H9 (cell line): ENCODE measurements at regions not wholly inside any gene's neighbourhood (a gene's known extent, or its start where the extent isn't known, plus 50 kb on each side); places are given as distances from the start of the nearest gene placed in this dataset.

Experiments
- DNase-seq: peaks from one replicate; pipeline ENCODE4 v3.0.0-alpha.2; 2017
- H2AFZ ChIP-seq: one replicate; pipeline ENCODE4 v1.6.1; 2013; ENCODE audit warnings: mild to moderate bottlenecking, low read length, control low read depth, moderate library complexity
- H2AK5ac ChIP-seq: 2 replicates; pipeline ENCODE4 v1.6.1; 2013; ENCODE audit warnings: low read length, control low read depth, mixed read lengths; ENCODE audit not compliant: insufficient read length
- H2BK120ac ChIP-seq: one replicate; pipeline ENCODE4 v1.6.1; 2013; ENCODE audit warnings: low read depth, mild to moderate bottlenecking, low read length, control low read depth, inconsistent platforms; ENCODE audit not compliant: poor library complexity, severe bottlenecking
- H2BK12ac ChIP-seq: 2 replicates; pipeline ENCODE4 v1.6.1; 2013; ENCODE audit warnings: low read length, control low read depth, mixed read lengths, low read depth; ENCODE audit not compliant: insufficient read length
- H2BK15ac ChIP-seq: 2 replicates; pipeline ENCODE4 v1.6.1; 2013; ENCODE audit warnings: low read depth, low read length, control low read depth
- H2BK20ac ChIP-seq: one replicate; pipeline ENCODE4 v1.6.1; 2013; ENCODE audit warnings: low read depth, mild to moderate bottlenecking, low read length, control low read depth, inconsistent platforms; ENCODE audit not compliant: poor library complexity, severe bottlenecking
- H2BK5ac ChIP-seq: 2 replicates; pipeline ENCODE4 v1.6.1; 2013; ENCODE audit warnings: low read length, control low read depth, mixed read lengths; ENCODE audit not compliant: insufficient read length
- H3K14ac ChIP-seq: 2 replicates; pipeline ENCODE4 v1.6.1; 2013; ENCODE audit warnings: low read length, control low read depth; ENCODE audit not compliant: insufficient read depth
- H3K18ac ChIP-seq: 2 replicates; pipeline ENCODE4 v1.6.1; 2013; ENCODE audit warnings: low read depth, mild to moderate bottlenecking, mixed read lengths, low read length, control low read depth; ENCODE audit not compliant: insufficient read length
- H3K23ac ChIP-seq: 2 replicates; pipeline ENCODE4 v1.6.1; 2013; ENCODE audit warnings: low read length, control low read depth, mixed read lengths, low read depth; ENCODE audit not compliant: insufficient read length
- H3K23me2 ChIP-seq: 2 replicates; pipeline ENCODE4 v1.6.1; 2013; ENCODE audit warnings: low read depth, mild to moderate bottlenecking, mixed read lengths, low read length, control low read depth; ENCODE audit not compliant: insufficient read length, poor library complexity, severe bottlenecking
- H3K27ac ChIP-seq: 2 replicates; pipeline ENCODE4 v1.5.1; 2013; ENCODE audit warnings: low read length, control low read depth, mixed read lengths, low read depth; ENCODE audit not compliant: insufficient read length
- H3K27me3 ChIP-seq: 2 replicates; pipeline ENCODE4 v1.6.1; 2013; ENCODE audit warnings: low read length, control low read depth, inconsistent platforms; ENCODE audit not compliant: insufficient read depth
- H3K4ac ChIP-seq: 2 replicates; pipeline ENCODE4 v1.6.1; 2013; ENCODE audit warnings: low read depth, mild to moderate bottlenecking, control low read depth, inconsistent platforms, low read length, moderate library complexity
- H3K4me1 ChIP-seq: 2 replicates; pipeline ENCODE4 v1.6.1; 2013; ENCODE audit warnings: low read length, control low read depth, inconsistent platforms; ENCODE audit not compliant: insufficient read depth
- H3K4me2 ChIP-seq: 2 replicates; pipeline ENCODE4 v1.6.1; 2013; ENCODE audit warnings: low read length, control low read depth, mixed read lengths; ENCODE audit not compliant: insufficient read length, insufficient read depth
- H3K56ac ChIP-seq: 2 replicates; pipeline ENCODE4 v1.6.1; 2013; ENCODE audit warnings: low read depth, mild to moderate bottlenecking, mixed read lengths, low read length, control low read depth; ENCODE audit not compliant: insufficient read length
- H3K79me1 ChIP-seq: 2 replicates; pipeline ENCODE4 v1.6.1; 2013; ENCODE audit warnings: low read depth, mild to moderate bottlenecking, moderate library complexity, low read length, control low read depth, inconsistent platforms; ENCODE audit not compliant: insufficient read depth, poor library complexity, severe bottlenecking
- H3K79me2 ChIP-seq: 2 replicates; pipeline ENCODE4 v1.6.1; 2013; ENCODE audit warnings: low read length, control low read depth, inconsistent platforms; ENCODE audit not compliant: insufficient read depth
- H3K9ac ChIP-seq: 2 replicates; pipeline ENCODE4 v1.6.1; 2013; ENCODE audit warnings: low read length, control low read depth, mixed read lengths; ENCODE audit not compliant: insufficient read length; ENCODE audit errors: extremely low read depth
- H3K9me3 ChIP-seq: one replicate; pipeline ENCODE4 v1.6.1; 2013; ENCODE audit warnings: low read depth, low read length, inconsistent platforms; ENCODE audit not compliant: control insufficient read depth
- H3T11ph ChIP-seq: one replicate; pipeline ENCODE4 v1.6.1; 2013; ENCODE audit warnings: mild to moderate bottlenecking, low read length, control low read depth, inconsistent platforms
- H4K20me1 ChIP-seq: one replicate; pipeline ENCODE4 v1.6.1; 2013; ENCODE audit not compliant: control insufficient read depth, insufficient read length, insufficient read depth
- H4K5ac ChIP-seq: 2 replicates; pipeline ENCODE4 v1.6.1; 2013; ENCODE audit warnings: low read depth, mild to moderate bottlenecking, mixed read lengths, low read length, control low read depth; ENCODE audit not compliant: insufficient read length
- H4K8ac ChIP-seq: replicated peaks from 2 replicates; pipeline ENCODE4 v1.6.1; 2013; ENCODE audit warnings: low read length, control low read depth, mixed read lengths, low read depth; ENCODE audit not compliant: insufficient read length
- H4K91ac ChIP-seq: 2 replicates; pipeline ENCODE4 v1.6.1; 2013; ENCODE audit warnings: low read depth, mild to moderate bottlenecking, moderate library complexity, mixed read lengths, low read length, control low read depth; ENCODE audit not compliant: insufficient read length
- H3K27ac Mint-ChIP-seq, 3 experiments: 2 replicates in 2 of 3; 3 replicates in 1 of 3; pipeline ENCODE4 v1.8.0; 2020 to 2021; ENCODE audit warnings: mixed read lengths in 3 of 3, mild to moderate bottlenecking in 1 of 3, moderate library complexity in 1 of 3
- H3K27me3 Mint-ChIP-seq: 2 replicates; pipeline ENCODE4 v1.8.0; 2021; ENCODE audit warnings: low read depth, mild to moderate bottlenecking, moderate library complexity, mixed read lengths
- H3K36me3 Mint-ChIP-seq, 3 experiments: 2 replicates in 2 of 3; 3 replicates in 1 of 3; pipeline ENCODE4 v1.8.0; 2020 to 2021; ENCODE audit warnings: low read depth in 3 of 3, mixed read lengths in 3 of 3; ENCODE audit not compliant: insufficient read depth in 1 of 3
- H3K4me1 Mint-ChIP-seq, 2 experiments: 2 replicates each; pipeline ENCODE4 v1.8.0; 2020; ENCODE audit warnings: mixed read lengths in 2 of 2
- H3K4me3 Mint-ChIP-seq, 2 experiments: 2 replicates in 1 of 2; 3 replicates in 1 of 2; pipeline ENCODE4 v1.8.0; 2020 to 2021; ENCODE audit warnings: mild to moderate bottlenecking in 2 of 2, mixed read lengths in 2 of 2, moderate library complexity in 1 of 2
- H3K9me3 Mint-ChIP-seq, 2 experiments: 2 replicates in 1 of 2; 3 replicates in 1 of 2; pipeline ENCODE4 v1.8.0; 2020; ENCODE audit warnings: mild to moderate bottlenecking in 2 of 2, mixed read lengths in 2 of 2, moderate library complexity in 1 of 2
- CTCF ChIP-seq: fragments of 200-600 bp; sonication (generic); conservative IDR thresholded peaks from 3 replicates; pipeline ENCODE4 v1.8.0; 2021; ENCODE audit warnings: antibody characterized with exemption, mild to moderate bottlenecking
- WGBS: extraction: QIAGEN DNeasy Blood & Tissue Kit; methylation state at CpG from one replicate; pipeline ENCODE4 v1.1.7; 2013; ENCODE audit warnings: missing lambda C conversion rate, low lambda C conversion rate, mixed read lengths; ENCODE audit not compliant: insufficient read length; ENCODE audit errors: extremely low coverage; 5-methylcytosine and 5-hydroxymethylcytosine counted together

- Histone ChIP-seq H2BK20ac (no peak overlapping the region), H3K18ac (no peak overlapping the region), H4K5ac (no peak overlapping the region), H4K91ac (no peak overlapping the region), H2BK120ac (no peak overlapping the region), H3K9ac (no peak overlapping the region), H3K79me1 (no peaks in the 10 kb centered on the region), H3K79me2 (no peaks in the 10 kb centered on the region), H3K27me3 (no peaks in the 10 kb centered on the region), H3K9me3 (no peaks in the 10 kb centered on the region), H4K8ac (no peak overlapping the region), H3K4me1 (no peaks in the 10 kb centered on the region), H2AK5ac (no peak overlapping the region), H3K14ac (no peak overlapping the region; the same call in 1 of the 2 replicates), H2BK15ac (no peak overlapping the region), H4K20me1 (no peaks in the 10 kb centered on the region), H3K27ac (no peak overlapping the region), H3K23me2 (no peaks in the 10 kb centered on the region), H3K4ac (no peak overlapping the region), H2BK12ac (no peak overlapping the region), H3K4me2 (no peak overlapping the region), H3K56ac (no peak overlapping the region), H3K23ac (no peak overlapping the region), H3T11ph (no peak overlapping the region), H2BK5ac (no peak overlapping the region), H2AFZ (no peak overlapping the region)
- Mint-ChIP-seq H3K9me3 (peaks cover 11 to 12% of the 10 kb centered on the region in 2 experiments; a peak in 4 of 5 replicates), H3K27me3 (peaks cover 3% of the 10 kb centered on the region), H3K4me3 (no peak overlapping the region), H3K27ac (peak overlapping the region in 1 of 3 experiments; percentile 7; a peak in 1 of 7 replicates), H3K4me1 (peaks cover 27 to 28% of the 10 kb centered on the region in 2 experiments), H3K36me3 (peaks cover 0 to 8% (median 2%) of the 10 kb centered on the region in 3 experiments; a peak in 3 of 7 replicates)
- no peak for DNase-seq
- TF ChIP-seq CTCF, result no peak
- WGBS, result no CpG with 5 or more reads among the region's 21 CpGs
Measured at GRCh38 chr7:3165681-3166580, 122.3 kb upstream of the CARD11 start.
